HG02759 (cell line): ENCODE measurements at regions not wholly inside any gene's neighbourhood (a gene's known extent, or its start where the extent isn't known, plus 50 kb on each side); places are given as distances from the start of the nearest gene placed in this dataset.

Experiments used
- ATAC-seq: cut with Tn5 transposase; IDR thresholded peaks from one replicate; pipeline ENCODE4 v1.9.1; 2021; ENCODE audit warnings: mild to moderate bottlenecking, moderate library complexity; ENCODE audit not compliant: unreplicated experiment

DNA sequence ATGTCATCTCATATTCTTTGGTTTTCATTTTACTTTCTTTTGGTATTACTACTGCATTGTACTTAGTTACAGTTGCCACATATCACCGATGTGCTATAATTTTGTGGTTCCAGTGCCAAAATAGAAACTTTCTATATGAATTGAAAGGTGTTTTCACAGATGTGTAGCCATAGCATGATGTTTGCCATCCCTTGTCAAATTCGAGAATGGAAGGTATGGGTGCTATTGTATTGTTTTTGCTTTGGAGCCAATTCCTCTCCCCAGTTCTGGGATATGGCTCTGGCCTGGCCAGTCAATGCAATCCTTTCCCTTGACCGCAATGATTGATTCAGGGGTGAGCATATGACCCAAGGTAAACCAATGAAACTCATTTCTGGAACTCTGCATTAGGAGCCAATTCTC is 86.2 kb upstream of the RPS6KA3 start:
- ATAC-seq, result peak; percentile 91

DNA sequence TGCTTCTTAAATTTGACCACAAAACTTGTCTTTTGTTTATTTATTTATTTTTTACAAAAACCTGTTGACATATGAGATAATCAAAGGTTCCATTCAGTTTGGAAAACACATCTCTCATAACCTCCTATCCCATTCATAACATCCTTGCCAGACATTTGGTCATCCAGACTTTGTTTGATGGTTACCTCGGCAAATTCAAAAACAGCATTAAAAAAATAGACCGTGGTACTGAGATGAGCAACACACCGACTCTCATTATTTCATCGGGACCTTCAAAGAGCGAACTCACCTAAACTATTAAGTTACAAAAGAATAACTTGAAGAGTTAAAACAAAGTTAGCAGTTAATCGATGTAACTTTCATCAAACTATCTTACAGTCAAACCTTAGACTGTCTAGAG is 85.8 kb upstream of the RPS6KA3 start:
- peak; percentile 49 for ATAC-seq

- no peak for ATAC-seq
Observed at GRCh38 chrX:20350596-20350995, 83.9 kb upstream of the RPS6KA3 start.

- ATAC-seq, result no peak
Observed at GRCh38 chrX:20348139-20348538, 81.4 kb upstream of the RPS6KA3 start.

GRCh38 chrX:20347481-20347880 is 80.8 kb upstream of the RPS6KA3 start:
- ATAC-seq, result no peak

DNA sequence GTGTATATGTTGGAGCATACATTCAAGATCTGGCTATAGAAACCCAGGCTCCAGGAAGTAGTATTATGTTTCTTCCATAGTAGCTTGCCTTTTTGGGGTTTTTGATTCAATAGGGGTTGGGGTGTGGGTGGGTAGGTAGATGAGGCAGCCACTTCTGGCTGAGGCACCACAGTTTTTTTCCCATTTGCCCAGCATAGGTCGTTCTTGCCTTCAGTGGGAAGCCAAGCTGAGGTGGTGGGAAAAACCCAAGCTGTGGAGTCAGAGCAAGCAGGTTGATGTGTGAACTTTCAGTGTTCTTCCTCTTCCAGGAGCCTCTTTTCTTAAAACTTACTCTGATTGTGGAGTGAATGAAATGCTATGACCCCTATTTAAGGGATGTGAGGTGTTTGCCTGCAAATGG is 67.0 kb upstream of the RPS6KA3 start:
- no peak for ATAC-seq

GRCh38 chrX:20330545-20330944 is 63.8 kb upstream of the RPS6KA3 start:
- ATAC-seq, result no peak

DNA sequence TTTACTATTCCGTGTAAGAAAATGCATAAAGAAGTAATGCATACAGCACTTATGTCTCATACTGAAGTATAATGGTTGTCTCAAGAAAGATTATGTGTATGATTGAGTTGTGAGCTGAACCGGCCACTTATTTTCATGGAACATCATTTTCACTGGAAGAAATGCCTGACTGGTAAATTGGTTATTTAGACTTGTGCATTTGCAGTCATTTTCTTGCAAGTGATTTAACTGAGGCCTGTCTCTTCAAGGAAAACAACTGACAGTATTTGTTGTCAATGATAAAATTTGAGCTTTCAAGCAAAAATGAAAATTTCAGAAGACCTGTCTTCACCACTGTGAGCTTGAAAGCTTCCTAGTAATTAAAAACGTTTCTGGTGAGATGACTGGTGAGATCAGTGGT is 62.7 kb upstream of the RPS6KA3 start:
- no peak for ATAC-seq

GRCh38 chrX:20325786-20326388 is 59.2 kb upstream of the RPS6KA3 start:
- no peak for ATAC-seq

DNA sequence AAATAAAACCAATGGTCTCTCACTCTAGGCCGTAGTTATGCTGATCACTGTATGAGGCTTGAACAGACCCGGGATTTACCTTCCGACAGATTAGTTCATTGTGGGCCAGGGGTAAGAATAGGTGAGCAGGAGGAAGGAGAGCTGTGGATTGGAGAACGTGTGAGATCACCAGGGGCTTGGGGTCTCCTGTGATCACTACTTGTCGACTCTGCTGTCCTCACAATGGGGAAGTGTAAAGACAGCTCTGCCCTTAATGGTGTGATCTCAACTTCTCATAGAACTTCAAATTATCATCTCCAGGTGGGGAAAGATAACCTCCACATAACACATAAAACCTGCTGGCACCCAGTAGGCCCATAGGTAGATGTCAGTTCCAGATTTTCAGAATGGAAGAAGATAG is 56.2 kb upstream of the RPS6KA3 start:
- no peak for ATAC-seq

DNA sequence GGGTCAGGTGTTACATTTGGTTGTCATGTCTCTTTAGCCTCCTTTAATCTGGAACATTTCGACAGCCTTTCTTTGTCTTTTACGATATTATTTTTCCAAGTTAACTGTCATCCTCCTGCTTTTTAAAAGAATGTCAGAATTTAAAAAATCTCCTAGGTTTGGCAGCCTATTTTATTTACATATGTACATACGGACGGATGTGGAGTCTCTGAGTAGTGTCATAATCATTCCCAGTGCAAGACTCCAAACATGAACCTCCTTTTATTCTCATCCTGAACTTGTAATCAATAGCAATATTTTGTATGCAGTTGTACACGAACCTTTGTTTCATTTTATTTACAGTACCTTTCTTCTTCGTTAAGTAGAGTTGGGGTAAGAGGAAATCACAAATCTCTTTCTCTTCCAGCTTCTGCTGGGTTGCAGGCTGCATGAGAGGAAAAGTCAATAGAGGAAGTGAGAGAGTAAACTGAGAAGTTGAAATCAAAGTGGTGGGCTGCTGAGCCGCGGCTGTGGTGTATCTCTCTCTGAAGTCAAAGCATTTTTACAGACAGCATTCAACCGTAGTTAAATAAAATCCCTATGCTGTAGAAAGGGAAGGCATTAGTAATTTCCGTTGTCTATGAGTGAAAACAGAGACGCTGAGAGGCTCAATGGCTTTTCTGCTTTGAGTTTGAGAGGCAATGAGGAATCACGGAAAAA is 53.9 kb upstream of the RPS6KA3 start:
- peak; percentile 94 for ATAC-seq

- no peak for ATAC-seq
Observed at GRCh38 chrX:20319054-20319453, 52.3 kb upstream of the RPS6KA3 start.

GRCh38 chrX:20317873-20318272 is 51.2 kb upstream of the RPS6KA3 start:
- ATAC-seq, result no peak
